Fibroblast of peridontal ligament (primary cell): ENCODE measurements at regions not wholly inside any gene's neighbourhood (a gene's known extent, or its start where the extent isn't known, plus 50 kb on each side); places are given as distances from the start of the nearest gene placed in this dataset.

ENCODE experiments used
- DNase-seq: peaks from one replicate; pipeline ENCODE4 v3.0.0-alpha.2; 2010; ENCODE audit errors: extremely low read depth

GRCh38 chr6:50635429-50635828 is 77.9 kb upstream of the TFAP2D start:
- DNase-seq: no peak

- DNase-seq: no peak
These were observed 76.1 kb upstream of the TFAP2D start for GRCh38 chr6:50637267-50637666.

- no peak for DNase-seq
These were observed 64.2 kb upstream of the TFAP2D start for GRCh38 chr6:50649086-50649485.

- DNase-seq: no peak
These were observed 60.1 kb upstream of the TFAP2D start for GRCh38 chr6:50653253-50653652.

- no peak for DNase-seq
These were observed 59.2 kb upstream of the TFAP2D start for GRCh38 chr6:50654155-50654554.

- peak; percentile 3 for DNase-seq
These were observed 57.4 kb upstream of the TFAP2D start for GRCh38 chr6:50655848-50656453.

GRCh38 chr6:50657513-50657912 is 55.8 kb upstream of the TFAP2D start:
- DNase-seq: peak; percentile 14

- DNase-seq: no peak
These were observed 54.8 kb upstream of the TFAP2D start for GRCh38 chr6:50658561-50658960.

- no peak for DNase-seq
These were observed 51.7 kb upstream of the TFAP2D start for GRCh38 chr6:50661636-50662035.
